ENCODE measurements at regions not wholly inside any gene's neighbourhood (a gene's known extent, or its start where the extent isn't known, plus 50 kb on each side); places are given as distances from the start of the nearest gene placed in this dataset.

DNA sequence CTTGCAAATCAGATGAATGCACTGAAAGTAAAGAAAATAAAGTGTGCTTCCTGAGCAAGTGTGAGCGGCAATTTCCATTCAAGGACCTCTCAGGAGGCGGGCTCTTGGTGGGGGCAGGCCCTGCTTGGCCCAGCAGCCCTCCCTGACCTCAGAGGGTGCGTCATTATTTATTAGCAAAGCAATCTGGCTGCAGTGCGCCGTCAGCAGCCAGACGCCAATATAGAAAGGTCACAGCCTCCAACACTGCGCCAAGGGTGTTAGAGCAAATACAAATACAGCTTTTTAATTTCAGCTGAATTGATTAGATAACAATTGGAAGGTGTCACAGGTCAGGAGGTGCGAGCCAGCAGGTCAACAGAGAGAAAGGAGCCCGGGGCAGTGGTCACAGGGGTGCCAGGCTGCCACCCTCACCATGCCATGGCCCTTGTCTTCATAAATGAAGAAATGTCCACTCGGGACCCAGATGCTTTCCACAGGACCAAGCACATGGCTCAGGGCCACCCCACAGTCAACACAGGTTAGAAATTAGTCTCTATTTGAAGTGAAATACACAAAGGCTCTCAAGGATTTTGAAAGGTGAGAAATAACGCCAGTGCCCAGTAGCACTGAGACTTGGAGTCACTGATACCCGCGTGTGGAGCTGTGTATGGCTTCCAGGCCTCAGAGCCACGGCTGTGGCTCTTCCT is 309.8 kb downstream of the IRX2 start:
- DNase-seq (ENCODE audit: low spot score), result no peak

DNA sequence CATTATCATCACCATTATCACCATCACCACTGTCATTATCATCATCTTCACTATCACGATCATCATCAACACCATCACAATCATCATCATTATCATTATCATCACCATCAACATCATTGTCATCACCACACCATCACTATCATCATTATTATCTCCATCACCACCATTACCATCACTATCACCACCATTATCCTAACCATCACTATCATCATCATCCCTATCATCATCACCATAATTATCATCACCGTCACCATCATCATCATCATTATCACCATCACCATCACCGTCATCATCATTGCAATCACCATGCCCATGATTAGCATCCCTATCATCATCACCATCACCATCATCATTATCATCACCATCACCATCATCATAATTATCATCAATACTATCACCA is 311.9 kb downstream of the IRX2 start:
- DNase-seq (ENCODE audit: low spot score), result no peak

DNA sequence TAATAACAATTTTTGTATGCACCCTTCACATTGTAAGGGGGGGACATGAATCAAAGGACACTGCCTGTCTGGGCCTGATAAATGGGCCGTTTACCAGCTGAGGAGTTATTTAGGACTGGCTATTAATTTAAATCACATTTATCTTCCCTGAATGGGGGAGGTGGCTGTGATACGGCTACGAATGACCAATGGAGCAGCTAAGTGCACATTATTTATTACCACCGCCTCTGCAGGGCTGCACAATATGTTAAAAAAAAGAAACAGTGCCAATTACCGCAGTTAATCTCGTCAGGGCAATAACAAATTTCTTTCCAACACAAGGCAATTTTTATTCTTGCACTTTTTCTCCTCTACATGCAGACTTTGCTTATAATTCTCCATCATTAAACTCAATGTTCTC is 318.4 kb downstream of the IRX2 start:
- DNase-seq (ENCODE audit: low spot score), result no peak

DNA sequence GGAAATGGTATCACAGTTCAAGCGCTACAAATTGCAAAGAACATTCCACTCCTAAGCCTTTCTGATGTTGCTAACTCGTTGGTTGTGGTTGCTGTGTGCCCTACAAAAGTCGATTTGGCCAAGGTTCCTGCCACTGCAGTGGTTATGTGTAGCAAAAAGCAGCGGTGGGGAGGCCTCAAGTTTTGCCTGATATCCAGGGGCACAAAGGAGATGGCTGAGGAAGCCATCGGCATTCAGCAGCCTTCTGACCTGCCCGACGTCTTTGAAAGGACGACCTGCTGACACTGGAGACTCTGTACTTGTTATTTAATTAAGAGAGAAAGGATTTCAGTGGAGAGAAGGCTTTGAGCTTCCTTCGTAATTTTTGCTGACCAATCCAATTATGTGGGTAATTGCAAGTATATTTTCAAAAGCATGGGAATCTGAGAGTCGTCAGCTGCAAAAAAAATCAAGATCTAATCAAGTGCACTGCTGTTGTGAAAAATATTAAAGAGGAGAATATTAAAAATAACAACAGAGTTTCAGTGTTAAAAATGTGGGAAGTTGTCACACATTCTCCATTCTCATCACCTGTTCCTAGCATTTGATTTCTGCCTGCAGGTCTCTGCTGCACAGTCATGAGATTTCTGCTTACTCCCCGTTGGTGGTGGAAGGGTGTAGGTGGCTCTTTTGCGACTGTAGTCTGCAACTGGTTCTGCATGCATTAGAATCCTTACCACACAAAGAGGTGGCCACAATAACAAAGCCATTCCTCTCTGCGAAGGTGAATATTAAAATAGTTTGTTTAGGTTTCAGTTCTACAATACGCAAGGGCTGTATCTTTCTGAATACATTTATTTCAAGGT is 319.2 kb downstream of the IRX2 start:
- DNase-seq (ENCODE audit: low spot score), result no peak

DNA sequence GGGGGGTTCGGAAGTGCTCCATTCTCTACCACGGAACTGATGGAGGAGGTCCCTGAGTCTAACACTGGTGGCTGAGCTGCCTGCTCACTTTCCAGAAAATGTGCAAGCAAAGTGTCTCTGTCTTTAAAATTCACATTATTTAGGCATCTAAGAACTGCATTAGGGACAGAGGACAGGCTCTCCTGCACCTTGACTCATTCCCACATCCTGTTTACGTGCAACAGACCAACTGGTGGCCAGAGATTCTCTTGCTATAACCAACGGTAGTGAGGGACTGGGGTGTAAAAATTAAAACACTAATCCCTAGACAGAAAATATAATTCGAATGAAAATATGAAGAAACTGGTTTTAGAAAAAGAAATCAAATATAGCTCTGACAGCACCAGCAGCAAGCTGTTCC is 320.9 kb downstream of the IRX2 start:
- no peak for DNase-seq (ENCODE audit: low spot score)

DNA sequence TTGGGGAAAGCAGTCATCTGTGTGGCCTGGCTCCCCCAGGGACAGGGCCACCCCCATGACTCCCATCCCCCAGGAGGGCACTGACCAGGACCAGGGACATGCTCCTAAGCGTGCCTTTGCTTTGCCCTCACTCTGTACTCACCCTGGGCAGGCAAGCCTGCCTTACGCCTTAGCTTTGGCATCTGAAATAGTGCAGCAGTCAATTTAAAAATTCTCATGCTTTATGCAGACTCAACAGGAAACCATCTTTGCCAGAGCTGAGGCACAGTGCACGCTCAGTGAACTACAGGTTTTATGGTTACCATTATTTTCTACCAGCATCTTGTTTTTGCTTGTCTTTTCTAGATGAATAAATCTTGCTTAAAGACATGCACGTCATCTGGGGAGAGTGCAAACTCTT is 323.5 kb downstream of the IRX2 start:
- no peak for DNase-seq (ENCODE audit: low spot score)

DNA sequence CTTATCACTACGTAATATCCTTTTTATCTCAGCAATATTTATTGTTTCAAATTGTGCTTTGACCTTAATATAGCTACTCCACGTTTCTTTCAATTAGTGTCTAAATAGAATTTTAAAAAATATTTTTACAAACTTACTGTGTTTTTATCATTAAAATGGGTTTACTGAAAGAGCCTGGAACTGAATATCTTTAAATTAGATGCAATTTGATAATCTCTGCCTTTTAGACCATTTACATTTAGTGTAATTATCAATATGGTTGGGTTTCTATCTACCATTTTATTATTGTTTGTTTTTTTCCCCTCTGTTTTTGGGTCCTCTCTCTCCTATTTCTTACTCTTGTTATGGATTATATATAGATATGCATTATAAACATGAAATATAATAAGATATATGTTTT is 327.8 kb downstream of the IRX2 start:
- DNase-seq (ENCODE audit: low spot score), result no peak

DNA sequence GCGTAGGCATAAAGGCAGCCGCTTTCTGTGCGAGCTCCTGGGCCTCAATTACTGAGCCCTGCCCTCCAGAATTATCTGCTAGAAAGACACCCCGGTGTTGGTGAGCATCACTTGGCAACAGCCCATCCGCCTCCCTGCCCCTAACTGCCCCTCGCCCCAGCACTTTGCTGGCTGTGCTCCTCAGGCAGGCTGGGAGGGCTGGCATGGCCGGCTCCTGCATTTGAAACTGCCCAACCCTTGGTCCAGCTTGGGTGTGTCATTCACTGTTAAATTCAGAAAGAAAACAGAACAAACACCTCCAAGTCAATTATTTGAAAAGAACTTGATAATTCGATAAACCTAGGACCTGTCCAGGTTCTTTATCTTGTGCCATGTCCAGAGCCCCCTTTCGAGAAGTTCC is 334.2 kb downstream of the IRX2 start:
- DNase-seq (ENCODE audit: low spot score), result no peak

DNA sequence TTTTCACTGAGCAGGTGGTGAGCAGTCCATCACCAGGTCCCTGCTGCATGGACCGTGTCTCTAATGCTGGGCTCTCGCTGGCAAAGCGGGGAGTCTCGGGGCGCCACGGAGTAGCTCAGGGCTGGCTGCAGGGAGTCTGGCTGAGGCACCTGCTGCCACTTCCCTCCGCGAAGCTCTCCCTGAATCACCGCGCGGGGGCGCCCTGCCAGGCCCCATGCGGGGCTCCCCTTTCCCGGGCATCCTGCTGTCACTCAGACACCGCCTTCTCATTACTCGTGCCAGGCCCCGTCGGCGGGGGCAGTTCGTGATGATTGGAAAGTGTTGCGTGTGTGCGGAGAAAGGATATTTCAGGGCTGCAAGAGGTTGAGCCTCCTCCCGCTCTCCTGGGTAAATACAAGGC is 335.8 kb downstream of the IRX2 start:
- no peak for DNase-seq (ENCODE audit: low spot score)

DNA sequence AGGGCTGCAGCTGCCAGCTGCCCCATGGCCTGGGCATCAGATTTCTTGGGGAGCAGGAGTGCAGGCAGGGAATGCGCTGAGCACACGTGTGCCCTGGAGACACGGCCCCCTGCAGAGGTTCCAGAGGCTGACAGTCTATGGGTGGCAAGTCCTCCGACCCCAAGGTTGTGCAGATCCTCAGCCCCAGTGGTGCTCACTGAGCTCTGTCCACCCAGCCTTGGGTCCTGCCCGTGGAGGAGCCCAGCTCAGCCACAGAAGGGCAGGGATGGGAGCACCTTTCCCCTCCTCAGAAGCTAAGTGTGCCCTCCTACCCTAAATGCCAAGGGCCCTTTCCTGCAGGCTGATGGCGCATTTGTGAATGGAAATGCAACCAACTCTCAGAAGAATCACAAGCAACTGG is 341.0 kb downstream of the IRX2 start:
- DNase-seq (ENCODE audit: low spot score), result no peak

DNA sequence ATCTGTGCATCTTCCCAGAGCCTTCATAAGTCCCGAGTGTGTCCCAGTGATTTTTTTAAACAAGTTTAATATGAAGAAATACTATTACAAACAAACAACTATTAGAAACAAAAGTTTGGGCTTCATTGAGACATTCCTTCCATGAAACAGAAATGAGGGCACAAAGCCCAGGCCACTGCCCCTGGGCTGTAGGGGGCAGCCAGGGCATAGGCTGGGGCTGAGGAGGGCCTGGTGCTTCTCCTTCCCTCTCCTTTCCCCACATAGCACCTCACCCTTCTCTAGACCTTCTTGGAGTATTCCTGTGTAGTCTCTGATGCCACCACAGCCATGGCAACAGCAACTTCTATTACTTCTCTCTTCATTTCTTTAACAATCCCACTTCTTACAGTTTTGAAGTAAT is 348.2 kb downstream of the IRX2 start:
- DNase-seq (ENCODE audit: low spot score), result no peak

DNA sequence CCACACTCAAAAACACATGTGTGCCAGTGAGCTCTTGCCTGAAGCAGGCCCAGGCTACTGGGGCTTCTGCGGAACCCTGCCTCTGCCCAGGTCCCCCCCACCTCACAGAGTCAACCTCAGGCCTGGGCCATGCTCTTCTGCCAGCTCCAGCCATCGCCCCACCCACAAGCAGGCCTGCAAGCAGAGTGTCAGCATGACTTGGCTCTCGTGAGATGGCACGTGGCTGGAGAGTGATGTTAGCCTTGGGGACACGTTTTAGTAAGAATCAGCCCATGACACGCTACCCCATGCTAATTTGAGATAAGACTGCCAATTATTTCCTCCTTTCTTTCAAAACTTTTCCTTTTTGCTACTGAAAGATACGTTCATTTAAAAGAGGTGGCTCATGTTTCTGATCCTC is 351.7 kb downstream of the IRX2 start:
- DNase-seq (ENCODE audit: low spot score), result no peak

DNA sequence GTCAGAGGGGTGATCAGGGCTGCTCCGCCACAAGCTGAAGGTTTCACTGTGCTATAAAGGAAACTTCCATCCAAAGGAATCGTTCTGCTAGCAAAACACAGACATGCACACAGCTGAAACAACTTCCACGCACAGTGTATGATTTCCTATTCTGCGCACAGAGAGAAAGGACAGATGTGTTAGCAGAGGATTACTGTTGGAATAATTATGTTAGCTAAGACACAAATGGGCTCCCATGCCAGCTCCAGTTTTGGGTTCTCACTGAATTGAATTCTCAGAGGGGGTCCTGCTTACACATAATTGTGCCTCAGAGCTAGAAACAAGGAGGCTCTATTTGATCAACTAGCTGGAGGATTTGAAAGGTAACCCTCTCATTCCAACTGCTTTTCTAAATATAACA is 352.4 kb downstream of the IRX2 start:
- DNase-seq (ENCODE audit: low spot score), result no peak

DNA sequence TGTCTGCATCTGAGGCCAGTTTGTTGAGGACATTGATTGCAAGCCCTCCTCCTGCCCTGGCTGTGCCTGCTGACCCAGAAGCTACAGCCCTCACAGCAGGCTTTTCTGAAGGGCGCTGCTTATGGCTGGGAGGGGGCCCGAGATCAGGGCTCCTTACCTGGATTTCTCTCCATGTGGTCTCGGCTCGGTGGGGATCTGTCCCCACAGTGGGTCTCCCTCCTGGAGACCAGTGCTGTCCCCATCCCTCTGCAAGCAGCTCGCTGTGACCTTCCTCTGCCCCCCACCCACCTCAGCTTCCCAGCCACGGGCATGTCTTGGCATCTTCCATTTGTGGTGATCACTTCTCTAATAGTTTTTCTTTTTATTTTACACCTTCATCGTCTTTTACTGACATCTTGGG is 357.9 kb downstream of the IRX2 start:
- DNase-seq (ENCODE audit: low spot score), result no peak

DNA sequence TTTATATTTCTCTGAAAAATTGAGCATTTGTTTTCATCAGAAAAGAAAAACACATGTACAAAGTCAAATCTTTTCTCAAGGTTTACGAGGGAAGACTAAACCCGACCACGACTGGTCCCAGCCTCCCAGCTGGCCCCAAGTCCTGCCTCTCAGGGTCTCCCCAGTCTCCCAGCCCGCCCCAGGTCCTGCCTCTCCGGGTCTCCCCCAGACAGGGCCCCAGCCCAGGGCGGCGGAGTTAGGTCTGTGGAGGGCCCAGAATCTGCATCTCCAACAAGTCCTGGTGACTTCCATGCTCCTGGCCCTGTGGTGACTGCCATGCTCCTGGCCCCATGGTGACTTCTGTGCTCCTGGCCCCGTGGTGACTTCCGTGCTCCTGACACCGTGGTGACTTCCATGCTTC is 359.9 kb downstream of the IRX2 start:
- DNase-seq (ENCODE audit: low spot score), result no peak

DNA sequence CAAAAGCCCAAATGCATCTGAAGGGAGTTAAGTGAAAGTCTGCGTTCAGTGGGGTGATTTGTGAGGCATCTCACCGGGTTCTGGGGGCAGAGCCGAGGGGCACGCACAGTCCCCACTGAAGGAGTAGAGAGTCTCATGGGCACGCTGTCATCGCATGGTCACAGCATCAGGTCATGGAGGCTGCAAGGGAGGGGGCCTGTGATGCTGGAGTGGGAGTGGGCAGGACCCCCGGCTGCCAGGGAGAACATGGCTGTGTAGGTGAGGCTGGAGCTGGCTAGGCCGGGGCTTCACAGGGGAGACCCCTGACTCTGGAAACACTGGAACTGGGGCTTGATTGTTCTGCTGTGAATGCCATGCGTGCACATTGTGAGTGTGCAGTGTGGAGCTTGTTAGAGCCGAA is 360.5 kb downstream of the IRX2 start:
- DNase-seq (ENCODE audit: low spot score), result no peak

DNA sequence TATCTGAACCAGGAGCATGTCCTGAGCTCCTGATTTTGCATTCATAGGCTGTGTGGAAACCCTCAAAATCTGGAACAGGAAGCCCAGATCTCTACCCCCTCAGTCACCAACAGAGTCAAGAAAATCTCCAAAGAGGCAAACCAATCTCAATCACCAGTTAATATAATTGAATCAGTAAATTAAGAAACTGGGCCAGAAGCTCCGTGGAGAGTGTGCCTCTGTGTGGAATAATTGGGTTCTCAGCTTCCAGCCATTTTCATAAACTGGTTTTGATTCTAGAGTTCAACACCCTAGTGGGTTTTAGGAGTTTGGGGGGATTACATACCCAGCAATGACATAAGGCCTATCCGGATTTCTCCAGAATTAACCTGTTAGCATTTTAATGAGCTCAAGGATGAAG is 362.9 kb downstream of the IRX2 start:
- DNase-seq (ENCODE audit: low spot score), result no peak

DNA sequence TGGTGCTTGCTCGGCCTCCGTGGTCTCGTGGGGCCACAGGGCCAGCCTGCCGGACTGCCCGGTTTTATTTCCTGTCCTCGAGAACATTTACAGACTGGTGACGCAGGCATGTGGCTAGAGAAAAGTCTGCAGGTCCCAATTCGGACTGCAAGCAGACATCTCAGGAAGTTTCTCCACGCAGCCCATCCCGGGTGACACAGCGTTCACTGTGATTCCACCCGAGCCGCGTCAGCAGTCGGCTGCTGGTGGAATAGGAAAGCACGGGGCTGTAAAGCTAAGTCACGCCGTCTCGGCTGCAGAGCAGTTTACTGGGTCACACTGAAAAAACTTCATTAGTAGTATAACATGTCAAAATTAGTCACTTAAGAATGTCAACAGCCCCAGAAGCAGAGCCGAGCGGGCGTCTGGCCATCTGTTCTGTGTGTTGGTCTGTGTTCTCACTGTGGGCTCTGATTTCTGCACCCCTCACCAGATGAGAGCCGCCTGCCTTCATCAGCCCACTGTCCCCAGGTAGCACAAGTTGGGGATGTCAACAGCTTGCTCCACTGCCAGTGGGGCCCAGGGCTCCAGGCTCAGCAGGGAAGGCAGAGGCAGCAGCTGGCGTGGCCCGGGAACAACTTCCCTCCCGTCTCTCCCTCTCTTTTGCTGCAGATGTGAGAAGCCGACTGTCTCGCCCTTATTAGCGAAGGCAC is 363.7 kb downstream of the IRX2 start:
- no peak for DNase-seq (ENCODE audit: low spot score)

DNA sequence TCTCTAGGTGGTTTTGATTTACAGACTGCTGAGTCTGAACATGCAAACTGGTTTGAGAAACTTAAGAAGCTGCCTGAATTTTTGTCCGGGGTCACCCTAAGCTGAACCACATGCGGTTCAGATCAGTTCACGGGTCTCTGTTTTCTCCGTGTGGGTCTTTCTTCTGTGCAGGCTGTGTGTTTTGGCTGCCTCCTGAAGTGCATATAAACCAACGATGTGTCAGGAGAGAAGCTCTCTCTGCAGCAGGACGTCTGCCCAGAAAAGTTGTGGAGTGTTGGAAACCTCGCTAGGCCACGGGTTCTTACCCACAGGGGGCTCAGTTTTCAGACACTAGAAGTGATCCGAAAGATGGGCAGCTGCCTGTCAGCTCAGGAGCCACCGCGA is 364.2 kb downstream of the IRX2 start:
- no peak for DNase-seq (ENCODE audit: low spot score)

DNA sequence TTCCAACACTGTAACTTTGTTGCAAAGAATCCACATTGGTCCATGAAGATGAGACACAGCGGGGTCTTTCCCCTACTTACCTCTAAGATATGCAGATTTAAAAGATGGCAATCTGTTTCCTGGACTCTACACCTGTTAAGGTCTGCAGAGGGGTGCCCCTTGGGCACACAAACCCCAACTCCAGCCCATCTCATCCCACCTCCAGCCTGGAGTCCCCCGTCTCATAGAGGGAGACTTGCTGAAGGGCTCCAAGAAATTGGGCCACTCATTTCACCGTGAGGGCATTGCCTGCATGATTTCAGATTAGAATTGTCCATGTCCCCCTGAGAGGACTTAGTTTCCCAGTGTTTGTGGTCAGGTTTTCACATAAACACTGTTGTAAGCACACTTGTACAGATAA is 365.7 kb downstream of the IRX2 start:
- DNase-seq (ENCODE audit: low spot score), result no peak

DNA sequence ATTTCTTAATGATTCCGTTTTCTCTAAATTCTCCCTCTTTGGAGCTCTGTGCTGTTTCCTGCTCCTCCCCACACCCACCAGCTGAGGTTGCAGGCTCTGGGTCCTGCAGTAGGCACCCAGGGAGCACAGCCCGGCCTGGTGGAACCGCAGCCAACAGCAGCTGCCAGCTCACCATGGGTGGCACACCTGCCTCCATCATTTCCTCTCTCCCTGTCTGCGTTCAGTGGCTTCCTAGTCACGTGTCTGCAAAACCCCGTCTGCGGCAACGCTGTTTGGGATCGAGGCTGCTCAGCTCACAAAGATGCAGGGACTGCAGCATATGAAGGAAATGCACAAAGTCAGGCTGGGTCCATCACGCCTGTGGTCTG is 367.8 kb downstream of the IRX2 start:
- no peak for DNase-seq (ENCODE audit: low spot score)

DNA sequence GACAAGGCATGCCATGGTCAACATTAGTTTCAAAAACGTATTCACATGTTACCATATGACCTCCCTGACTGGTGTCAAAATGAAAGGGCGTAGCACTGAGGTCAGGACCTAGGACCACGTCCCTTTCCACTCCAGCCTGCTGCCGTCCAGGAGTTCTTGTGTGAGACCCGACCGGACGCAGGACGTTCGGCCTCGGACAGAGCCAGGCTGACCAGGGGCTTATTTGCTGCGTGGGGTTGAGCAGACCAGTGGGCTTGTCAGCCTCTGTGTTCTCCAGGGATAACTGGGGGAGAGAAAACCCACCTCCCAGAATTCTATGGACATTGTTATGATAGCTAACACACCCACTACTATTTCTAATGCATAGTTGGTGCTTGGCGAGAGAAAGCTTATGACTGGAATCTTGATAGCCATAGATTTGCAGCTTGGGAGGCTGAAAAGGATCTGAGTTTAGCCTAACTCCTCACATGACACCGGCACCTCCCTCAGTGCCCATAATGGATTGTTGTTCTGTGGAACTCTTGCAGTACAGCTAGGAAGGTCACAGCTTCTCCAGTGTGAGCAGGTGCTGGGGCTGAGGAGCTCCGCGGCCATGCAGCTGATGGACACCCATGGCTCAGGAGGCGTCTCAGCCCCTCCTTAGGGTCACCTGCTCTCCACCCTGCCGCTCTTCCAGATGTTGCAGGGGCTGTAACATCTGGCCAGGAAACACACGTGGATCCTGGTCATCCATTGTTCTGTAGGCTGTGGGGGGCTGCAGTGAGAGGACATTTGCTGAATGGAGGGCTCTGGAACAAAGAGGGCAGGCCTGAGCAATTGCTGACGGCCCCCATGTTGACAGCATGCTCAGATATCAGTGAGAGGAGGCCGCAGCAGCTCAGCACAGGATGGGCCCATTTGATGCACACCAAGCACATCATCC is 368.4 kb downstream of the IRX2 start:
- DNase-seq (ENCODE audit: low spot score), result no peak
